Fibroblast of pulmonary artery (primary cell): ENCODE measurements at regions not wholly inside any gene's neighbourhood (a gene's known extent, or its start where the extent isn't known, plus 50 kb on each side); places are given as distances from the start of the nearest gene placed in this dataset.

Experiments used
- DNase-seq: peaks from one replicate; pipeline ENCODE4 v3.0.0-alpha.2; 2010; ENCODE audit warnings: low read depth
- H3K4me3 ChIP-seq: replicated peaks from 2 replicates; pipeline ENCODE4 v1.5.1; 2011; ENCODE audit warnings: low read depth, mild to moderate bottlenecking, control low read depth, low read length, moderate library complexity
- CTCF ChIP-seq: IDR thresholded peaks from 2 replicates; pipeline ENCODE4 v1.5.1; 2011; ENCODE audit warnings: mild to moderate bottlenecking, control low read depth, low read length, inconsistent platforms; ENCODE audit errors: missing control alignments

- DNase-seq = no peak
- TF ChIP-seq CTCF = no peak
- no peak overlapping the region for H3K4me3 ChIP-seq
Measured at GRCh38 chr2:16454621-16455020, 211.0 kb downstream of the CYRIA start.

- no peak overlapping the region for H3K4me3 ChIP-seq
- no peak for TF ChIP-seq CTCF
- no peak for DNase-seq
Measured at GRCh38 chr2:16452123-16452522, 213.5 kb downstream of the CYRIA start.

GRCh38 chr2:16446706-16447105 lies 218.9 kb downstream of the CYRIA start:
- H3K4me3 ChIP-seq = no peak overlapping the region
- no peak for TF ChIP-seq CTCF
- DNase-seq = no peak

GRCh38 chr2:16442971-16443370 lies 222.7 kb downstream of the CYRIA start:
- H3K4me3 ChIP-seq = no peak overlapping the region
- no peak for DNase-seq
- no peak for TF ChIP-seq CTCF

GRCh38 chr2:16441431-16441830 lies 224.2 kb downstream of the CYRIA start:
- H3K4me3 ChIP-seq = no peak overlapping the region
- TF ChIP-seq CTCF = no peak
- no peak for DNase-seq

GRCh38 chr2:16440898-16441297 lies 224.7 kb downstream of the CYRIA start:
- no peak for DNase-seq
- TF ChIP-seq CTCF = no peak
- H3K4me3 ChIP-seq = no peak overlapping the region

- no peak overlapping the region for H3K4me3 ChIP-seq
- DNase-seq = no peak
- TF ChIP-seq CTCF = no peak
Measured at GRCh38 chr2:16438613-16439321, 226.9 kb downstream of the CYRIA start.
